HCT116 (cell line): ENCODE measurements at regions not wholly inside any gene's neighbourhood (a gene's known extent, or its start where the extent isn't known, plus 50 kb on each side); places are given as distances from the start of the nearest gene placed in this dataset.

ENCODE experiments used
- EZH2phosphoT487 ChIP-seq: fragments of 200-600 bp; IDR thresholded peaks from 2 replicates; pipeline ENCODE4 v1.6.1; 2018; ENCODE audit warnings: antibody characterized with exemption, borderline replicate concordance
- POLR2A ChIP-seq: IDR thresholded peaks from 2 replicates; pipeline ENCODE4 v1.7.0; 2011; ENCODE audit warnings: borderline replicate concordance; ENCODE audit not compliant: insufficient read depth, insufficient read length; ENCODE audit errors: extremely low read depth
- RAD21 ChIP-seq: IDR thresholded peaks from 2 replicates; pipeline ENCODE4 v1.6.1; 2012; ENCODE audit warnings: low read depth, mild to moderate bottlenecking

DNA sequence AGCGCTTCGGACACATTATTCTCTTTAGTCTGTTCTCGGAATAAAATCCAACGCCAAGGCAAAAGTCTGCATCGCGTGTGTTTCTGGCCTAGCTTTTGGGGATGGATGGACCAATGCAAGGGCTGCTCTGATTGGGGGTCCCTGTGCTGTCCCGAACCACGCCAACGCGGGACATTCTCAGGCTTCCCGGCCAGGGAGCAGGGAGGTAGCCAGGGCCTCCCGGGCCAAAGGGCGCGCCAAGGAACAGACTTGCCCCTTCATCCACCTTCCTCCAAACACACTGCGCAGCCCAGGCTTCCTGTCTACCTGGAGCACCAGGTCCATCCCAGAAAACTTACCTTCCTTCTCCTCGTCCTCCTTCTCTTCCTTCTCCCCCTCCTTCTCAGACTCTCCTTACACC is 113.0 kb upstream of the SELENOP start:
- no peak for TF ChIP-seq RAD21
- TF ChIP-seq EZH2phosphoT487: no peak
- TF ChIP-seq POLR2A: no peak
